Right cardiac atrium (tissue), 5 donors: ENCODE measurements at regions not wholly inside any gene's neighbourhood (a gene's known extent, or its start where the extent isn't known, plus 50 kb on each side); places are given as distances from the start of the nearest gene placed in this dataset.

ENCODE experiments used
- ATAC-seq, 2 donors: fragments of 200-7000 bp; cut with Tn5 transposase; one replicate each; pipeline versions ENCODE4 v1.8.0 to v1.9.1; 2020; ENCODE audit warnings: moderate library complexity in 2 of 2, mild to moderate bottlenecking in 1 of 2
- DNase-seq, 3 donors: peaks; one replicate each; pipeline ENCODE4 v3.0.0-alpha.2; 2020
- H3K27ac ChIP-seq: one replicate; pipeline ENCODE4 v1.5.1; 2013; ENCODE audit warnings: mild to moderate bottlenecking, low read length, control low read depth, moderate library complexity
- H3K27me3 ChIP-seq: one replicate; pipeline ENCODE4 v1.6.1; 2013; ENCODE audit not compliant: control insufficient read depth, insufficient read depth
- H3K4me1 ChIP-seq: one replicate; pipeline ENCODE4 v1.6.1; 2013; ENCODE audit warnings: low read length; ENCODE audit not compliant: control insufficient read depth, insufficient read depth
- H3K4me3 ChIP-seq: one replicate; pipeline ENCODE4 v1.5.1; 2013; ENCODE audit warnings: low read length, control low read depth
- H3K9me3 ChIP-seq: one replicate; pipeline ENCODE4 v1.6.1; 2013; ENCODE audit warnings: low read length; ENCODE audit not compliant: control insufficient read depth
- WGBS: extraction: QIAGEN DNeasy Blood & Tissue Kit; methylation state at CpG from one replicate; pipeline ENCODE4 v1.1.7; 2013; 5-methylcytosine and 5-hydroxymethylcytosine counted together
- intact Hi-C, 4 donors: fragments of 100-400 bp; cut with DNase I; formaldehyde crosslinking; loops; one replicate each; pipeline versions ENCODE4 v1.11.0 to v1.14.0; 2022 to 2023
- donor health status: healthy with polysubstance abuse.
- donor health status: DM: no; HTN: yes; CAD: no.
- donor health status: DM: no; HTN: no; CAD: no.
- donor health status: DM: no; HTN: yes; CAD: no; lungs with severe emphysema.
- donor health status: DM: yes; HTN: yes; CAD: no.

DNA sequence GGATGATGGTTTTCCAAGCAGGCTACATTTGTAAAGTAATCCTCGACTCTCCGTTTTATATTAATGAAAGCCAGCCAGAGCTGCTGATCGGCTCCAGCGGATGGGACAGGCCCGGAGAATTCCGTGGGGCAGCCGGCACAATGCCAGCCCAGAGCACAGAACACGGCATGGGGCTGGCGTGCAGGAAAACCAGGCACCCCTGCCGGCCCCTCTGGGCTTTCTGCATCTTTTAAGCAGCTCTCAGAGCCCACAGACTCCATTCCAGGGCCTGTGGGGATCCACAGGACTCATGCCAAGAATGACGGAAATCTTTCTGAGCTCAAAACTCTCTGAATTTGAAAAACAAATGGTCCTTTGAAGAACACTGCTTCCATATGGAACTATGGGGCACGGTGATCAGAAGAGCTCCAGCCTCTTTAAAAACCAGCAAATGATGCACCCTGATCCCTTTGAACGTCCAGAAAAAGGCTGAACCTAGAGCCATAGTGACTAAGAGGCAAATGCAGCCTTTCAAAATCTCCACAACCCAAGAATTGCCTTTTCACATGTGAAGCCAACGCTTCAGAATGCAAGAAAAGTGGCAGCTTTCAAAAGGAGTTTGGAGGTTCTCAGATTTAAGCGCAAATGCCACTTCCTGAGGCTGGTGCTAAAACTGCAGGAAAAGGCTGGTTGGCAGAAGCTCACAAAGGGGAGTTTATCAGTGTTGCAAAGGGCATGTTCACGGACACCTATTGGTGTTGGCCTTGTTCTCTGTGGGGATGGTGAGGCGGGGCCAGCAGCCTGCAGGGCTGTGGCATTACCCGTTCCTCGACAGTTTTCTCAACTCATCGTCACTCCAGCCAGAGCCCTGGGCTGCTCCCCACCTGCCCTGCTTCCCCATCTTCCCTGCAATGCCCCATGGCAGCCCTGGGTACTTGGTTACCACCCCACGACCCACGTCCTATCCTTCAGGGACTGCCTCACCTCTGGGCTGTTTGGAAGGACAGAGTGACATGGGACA is 212.5 kb downstream of the CTTN start:
- Histone ChIP-seq H3K4me1 (no peaks in the 10 kb centered on the region), H3K27ac (no peak overlapping the region), H3K9me3 (no peaks in the 10 kb centered on the region), H3K4me3 (no peak overlapping the region), H3K27me3 (no peaks in the 10 kb centered on the region)
- intact Hi-C loops = no loop called here
- 37% methylated on average over 22 of the region's 22 CpGs for WGBS
- DNase-seq (peak in 2 of 3 donors; percentile 23 to 65), ATAC-seq (peak in 1 of 2 donors; percentile 50)

GRCh38 chr11:70611821-70612220 is 213.5 kb downstream of the CTTN start:
- DNase-seq (no peak), ATAC-seq (no peak)
- intact Hi-C loops = no loop called here
- 24% methylated on average over 14 of the region's 14 CpGs for WGBS
- no peaks in the 10 kb centered on the region for H3K9me3 ChIP-seq
- no peak overlapping the region for H3K4me3 ChIP-seq
- H3K27ac ChIP-seq = no peak overlapping the region
- no peaks in the 10 kb centered on the region for H3K27me3 ChIP-seq
- no peaks in the 10 kb centered on the region for H3K4me1 ChIP-seq

DNA sequence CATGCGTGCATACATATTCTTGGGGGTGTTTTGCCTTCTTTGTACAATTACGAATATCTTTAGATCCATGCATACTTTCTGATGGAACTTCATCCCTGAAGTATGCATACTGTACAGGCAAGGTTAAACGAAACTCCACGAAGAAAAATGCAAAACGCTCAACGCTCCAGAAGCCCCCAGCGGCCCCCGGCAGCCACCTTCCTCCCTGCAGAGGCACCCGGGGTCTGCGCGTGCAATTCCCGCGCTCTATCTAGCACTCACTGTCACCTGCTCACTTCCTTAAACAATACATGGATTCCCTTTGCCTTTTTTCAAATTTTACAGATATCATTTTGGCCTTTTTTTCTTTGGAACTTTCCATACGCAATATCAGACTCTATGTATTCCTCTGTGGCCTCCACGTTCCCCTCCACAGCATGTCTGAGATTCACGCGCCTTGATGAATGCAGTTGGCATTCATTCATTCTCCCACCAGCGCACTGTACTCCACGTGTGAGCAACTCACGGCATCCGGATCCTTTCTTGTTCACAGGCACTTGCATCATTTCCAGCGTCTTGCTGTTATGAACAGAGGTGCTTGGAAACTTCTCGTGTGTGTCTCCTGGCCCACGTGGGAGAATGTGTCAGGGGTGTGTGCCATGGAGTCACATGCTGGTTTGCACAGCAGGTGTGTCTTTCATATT is 214.3 kb downstream of the CTTN start:
- WGBS = 78% methylated on average over 24 of the region's 24 CpGs
- Histone ChIP-seq H3K27ac (no peak overlapping the region), H3K4me3 (no peak overlapping the region), H3K9me3 (no peaks in the 10 kb centered on the region), H3K4me1 (no peaks in the 10 kb centered on the region), H3K27me3 (no peaks in the 10 kb centered on the region)
- ATAC-seq (no peak), DNase-seq (no peak)
- intact Hi-C loops = no loop called here

DNA sequence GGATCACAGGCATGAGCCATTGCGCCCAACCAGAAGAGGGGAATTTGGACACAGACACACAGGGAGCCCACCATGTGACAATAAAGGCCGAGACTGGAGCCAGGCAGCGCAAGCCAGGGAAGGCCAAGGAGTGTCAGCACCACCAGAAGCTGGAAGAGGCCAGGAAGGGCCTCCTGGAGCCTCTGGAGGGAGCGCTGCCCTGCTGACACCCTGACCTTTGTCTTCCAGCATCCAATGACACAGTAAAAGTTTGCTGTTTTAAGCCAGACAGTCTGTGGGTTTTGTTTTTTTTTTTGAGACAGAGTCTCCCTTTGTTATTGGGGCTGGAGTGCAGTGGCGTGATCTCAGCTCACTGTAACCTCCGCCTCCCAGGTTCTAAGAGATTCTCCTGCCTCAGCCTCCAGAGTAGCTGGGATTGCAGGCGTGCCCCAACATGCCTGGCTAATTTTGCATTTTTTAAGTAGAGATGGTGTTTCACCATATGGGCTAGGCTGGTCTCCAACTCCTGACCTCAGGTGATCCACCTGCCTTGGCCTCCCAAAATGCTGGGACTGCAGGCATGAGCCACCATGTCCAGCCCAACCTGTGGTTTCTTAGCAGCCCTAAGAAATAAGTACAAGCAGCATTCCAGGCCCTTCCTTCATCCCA is 215.8 kb downstream of the CTTN start:
- Histone ChIP-seq H3K27ac (no peak overlapping the region), H3K9me3 (no peaks in the 10 kb centered on the region), H3K4me1 (no peaks in the 10 kb centered on the region), H3K4me3 (no peak overlapping the region), H3K27me3 (no peaks in the 10 kb centered on the region)
- intact Hi-C loops = no loop called here
- DNase-seq (no peak), ATAC-seq (no peak)
- WGBS = 82% methylated on average over 7 of the region's 7 CpGs

GRCh38 chr11:70615036-70615875 is 216.9 kb downstream of the CTTN start:
- Histone ChIP-seq H3K27me3 (no peaks in the 10 kb centered on the region), H3K9me3 (no peaks in the 10 kb centered on the region), H3K27ac (no peak overlapping the region), H3K4me1 (no peaks in the 10 kb centered on the region), H3K4me3 (no peak overlapping the region)
- intact Hi-C loops = no loop called here
- DNase-seq = peak in 1 of 3 donors; percentile 16
- no peak for ATAC-seq
- WGBS = 93% methylated on average over 18 of the region's 18 CpGs

DNA sequence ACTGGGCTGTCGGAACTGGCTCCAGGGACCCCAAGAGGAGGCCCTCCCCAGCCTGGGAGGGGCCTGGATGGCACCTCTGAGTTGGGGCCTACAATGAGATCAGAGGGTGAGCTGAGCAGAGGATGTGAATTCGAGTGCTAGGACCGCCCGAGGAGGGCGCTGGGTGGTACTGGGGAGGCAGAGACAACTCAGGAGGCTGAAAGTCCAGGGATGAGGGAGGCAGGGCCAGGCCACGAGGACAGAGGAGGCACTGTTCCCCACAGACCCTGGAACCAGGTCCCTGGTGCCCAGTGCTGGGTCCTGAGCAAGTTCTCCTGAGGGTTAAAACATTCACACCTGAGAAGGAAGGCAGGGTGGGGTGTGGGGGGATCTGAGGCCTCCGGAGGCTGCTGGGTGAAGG is 218.0 kb downstream of the CTTN start:
- Histone ChIP-seq H3K9me3 (no peaks in the 10 kb centered on the region), H3K27me3 (no peaks in the 10 kb centered on the region), H3K27ac (no peak overlapping the region), H3K4me3 (no peak overlapping the region), H3K4me1 (no peaks in the 10 kb centered on the region)
- DNase-seq (no peak), ATAC-seq (no peak)
- WGBS = 81% methylated on average over 7 of the region's 7 CpGs
- intact Hi-C loops = no loop called here

GRCh38 chr11:70616938-70617654 is 218.8 kb downstream of the CTTN start:
- Histone ChIP-seq H3K27me3 (no peaks in the 10 kb centered on the region), H3K9me3 (no peaks in the 10 kb centered on the region), H3K4me1 (no peaks in the 10 kb centered on the region), H3K27ac (no peak overlapping the region), H3K4me3 (no peak overlapping the region)
- 54% methylated on average over 12 of the region's 12 CpGs for WGBS
- DNase-seq (no peak), ATAC-seq (no peak)
- intact Hi-C loops = no loop called here

DNA sequence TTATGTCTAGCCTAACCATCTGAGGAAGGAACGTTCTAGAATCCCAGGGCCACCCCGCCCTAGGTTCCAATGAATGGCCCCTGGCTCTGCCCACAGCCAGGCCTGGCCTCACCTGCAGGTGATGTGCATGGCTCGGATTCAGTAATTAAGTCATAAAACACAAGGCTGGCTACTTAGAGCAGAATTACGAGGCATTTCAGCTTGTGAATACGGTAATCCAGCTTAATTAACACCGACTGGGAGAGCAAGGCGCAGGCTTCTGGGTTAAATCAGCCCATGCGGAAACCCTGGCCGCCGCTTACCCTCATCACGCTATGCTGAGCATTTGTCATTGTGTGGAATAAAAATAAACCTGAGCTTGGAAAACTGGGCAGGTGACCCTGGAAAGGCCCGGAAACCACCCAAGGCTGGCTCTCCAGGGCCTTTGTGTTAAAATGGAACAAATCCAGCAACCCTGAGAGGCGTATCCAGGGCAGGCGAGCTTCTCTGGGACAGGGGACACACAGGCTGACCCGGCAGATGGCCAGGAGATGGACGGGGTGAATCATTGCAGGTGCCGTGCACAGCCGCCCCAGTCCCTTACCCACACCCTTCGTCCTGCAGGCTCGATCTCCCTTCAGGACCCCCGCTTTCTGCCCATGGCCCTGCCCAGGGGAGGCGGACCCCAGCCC is 220.2 kb downstream of the CTTN start:
- 92% methylated on average over 22 of the region's 22 CpGs for WGBS
- Histone ChIP-seq H3K4me1 (no peaks in the 10 kb centered on the region), H3K27me3 (no peaks in the 10 kb centered on the region), H3K4me3 (no peak overlapping the region), H3K27ac (no peak overlapping the region), H3K9me3 (no peaks in the 10 kb centered on the region)
- intact Hi-C loops = no loop called here
- DNase-seq = peak in 1 of 3 donors; percentile 24
- no peak for ATAC-seq

DNA sequence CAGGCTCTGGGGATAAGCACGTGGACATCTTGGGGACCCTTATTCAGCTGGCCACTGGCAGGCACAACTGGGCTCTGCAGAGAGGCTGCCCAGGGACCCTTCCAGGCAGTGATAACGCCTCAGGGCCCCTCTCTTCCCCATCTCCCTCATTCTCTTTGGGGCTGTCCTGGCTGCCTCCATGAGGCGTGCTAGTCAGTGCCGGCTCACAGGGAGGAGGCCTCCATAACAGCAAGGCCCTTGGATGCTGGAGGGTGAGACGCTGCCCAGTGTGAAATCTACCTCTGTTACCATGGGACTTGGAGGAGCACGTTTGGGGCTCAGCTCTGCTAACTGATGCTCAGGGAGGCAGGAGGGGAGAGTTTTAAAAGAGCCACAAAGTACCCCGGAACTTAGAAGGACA is 221.3 kb downstream of the CTTN start:
- Histone ChIP-seq H3K27me3 (no peaks in the 10 kb centered on the region), H3K4me3 (no peak overlapping the region), H3K4me1 (no peaks in the 10 kb centered on the region), H3K9me3 (no peaks in the 10 kb centered on the region), H3K27ac (no peak overlapping the region)
- 78% methylated on average over 7 of the region's 7 CpGs for WGBS
- intact Hi-C loops = no loop called here
- ATAC-seq (no peak), DNase-seq (peak in 1 of 3 donors; percentile 18)
